HG03108 (cell line): ENCODE measurements at regions not wholly inside any gene's neighbourhood (a gene's known extent, or its start where the extent isn't known, plus 50 kb on each side); places are given as distances from the start of the nearest gene placed in this dataset.
"Not testable (repeated sequence)": the region's sequence is repeated elsewhere in the genome, so short reads cannot be mapped to it uniquely, and the experiment has no call there.

ENCODE experiments used
- ATAC-seq: cut with Tn5 transposase; IDR thresholded peaks from one replicate; pipeline ENCODE4 v1.9.1; 2021; ENCODE audit warnings: moderate library complexity; ENCODE audit not compliant: unreplicated experiment

DNA sequence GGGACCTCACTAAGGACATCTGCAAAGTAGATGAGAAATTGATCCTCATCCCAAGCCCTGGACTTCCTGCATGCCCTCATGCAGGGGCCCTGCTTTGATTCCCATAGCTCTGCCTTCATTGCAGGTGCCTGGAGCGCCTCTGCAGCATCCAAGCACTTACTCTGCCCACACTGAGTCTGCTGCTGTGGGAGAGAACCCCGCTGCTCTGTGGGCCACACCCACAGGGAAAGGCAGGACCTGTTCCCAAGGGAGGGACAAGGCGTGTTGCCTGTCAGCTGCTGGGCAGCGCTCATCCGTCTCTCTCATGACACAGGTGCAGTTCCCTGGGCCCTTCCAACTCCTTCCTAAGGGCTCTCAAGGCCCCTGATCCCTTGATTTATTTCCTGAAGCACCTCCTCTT is 266.8 kb upstream of the SMIM21 start:
- no peak for ATAC-seq

DNA sequence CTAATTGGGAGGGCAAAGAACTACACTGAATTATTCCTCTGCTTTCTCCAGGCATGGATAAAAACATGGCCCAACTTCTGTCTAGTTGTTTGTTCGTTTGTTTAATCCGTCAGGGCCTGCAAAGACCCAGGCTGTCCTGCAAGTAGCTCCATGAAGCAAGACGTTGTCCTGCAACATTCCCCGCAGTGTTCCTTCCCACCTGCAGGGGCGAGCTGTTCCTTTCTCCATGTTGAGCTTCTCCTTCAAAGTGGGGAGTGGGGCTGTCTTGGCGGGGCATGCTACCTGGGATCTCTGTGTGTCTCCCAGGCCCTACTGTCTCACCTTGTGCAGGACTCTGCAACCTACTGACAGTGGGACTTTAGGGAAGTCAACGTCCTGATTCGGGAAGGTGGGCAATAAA is 264.0 kb upstream of the SMIM21 start:
- ATAC-seq, result no peak

DNA sequence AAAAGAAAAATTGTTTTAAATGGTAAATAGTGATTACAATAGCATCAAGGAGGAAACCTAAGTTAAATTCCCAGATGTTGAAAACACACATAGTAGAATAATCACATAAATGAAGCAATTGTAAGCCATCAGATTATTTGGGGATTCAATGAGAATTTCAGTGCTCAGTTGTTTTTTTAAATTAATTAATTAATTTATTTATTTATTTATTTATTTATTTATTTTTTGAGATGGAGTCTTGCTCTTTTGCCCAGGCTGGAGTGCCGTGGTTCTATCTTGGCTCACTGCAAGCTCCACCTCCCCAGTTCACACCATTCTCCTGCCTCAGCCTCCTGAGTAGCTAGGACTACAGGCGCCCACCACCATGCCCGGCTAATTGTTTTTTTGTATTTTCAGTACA is 262.8 kb upstream of the SMIM21 start:
- not testable (repeated sequence) for ATAC-seq

DNA sequence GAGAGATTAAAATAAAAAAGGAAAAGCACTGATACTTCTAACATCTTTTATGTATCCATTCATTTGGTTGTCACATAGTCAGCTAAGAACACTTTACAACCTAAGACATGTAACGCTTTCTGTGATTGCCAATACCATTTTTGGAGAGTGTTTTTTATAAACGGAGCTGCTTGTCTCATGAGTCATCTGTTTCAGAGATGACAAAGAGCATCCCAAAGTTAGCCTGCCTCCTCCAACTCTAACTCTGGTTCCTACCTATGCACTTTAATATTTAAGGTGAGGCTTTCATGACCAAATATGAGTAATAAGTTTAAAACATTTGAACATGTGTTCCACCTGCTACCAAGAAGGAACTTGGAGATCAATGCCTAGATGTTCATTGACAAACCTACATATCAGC is 260.1 kb upstream of the SMIM21 start:
- no peak for ATAC-seq

DNA sequence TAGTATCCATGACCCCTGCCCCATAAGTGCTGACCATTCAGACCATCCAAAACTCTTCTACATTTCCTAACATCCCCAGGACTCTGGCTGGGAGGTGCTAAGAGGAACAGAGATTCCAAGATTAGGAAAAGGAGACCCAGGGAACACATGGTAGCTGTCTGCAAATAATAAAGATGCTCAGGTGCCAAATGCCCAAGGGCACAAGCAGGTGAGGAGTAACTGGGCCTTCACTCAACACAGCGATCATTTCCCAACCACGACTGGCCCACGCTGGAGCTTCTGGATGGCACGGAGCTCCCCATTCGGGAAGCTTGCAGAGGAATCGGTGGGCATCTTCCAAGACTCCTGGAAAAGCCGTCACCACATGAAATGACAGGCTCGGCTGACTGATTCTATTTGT is 255.9 kb upstream of the SMIM21 start:
- ATAC-seq, result no peak

DNA sequence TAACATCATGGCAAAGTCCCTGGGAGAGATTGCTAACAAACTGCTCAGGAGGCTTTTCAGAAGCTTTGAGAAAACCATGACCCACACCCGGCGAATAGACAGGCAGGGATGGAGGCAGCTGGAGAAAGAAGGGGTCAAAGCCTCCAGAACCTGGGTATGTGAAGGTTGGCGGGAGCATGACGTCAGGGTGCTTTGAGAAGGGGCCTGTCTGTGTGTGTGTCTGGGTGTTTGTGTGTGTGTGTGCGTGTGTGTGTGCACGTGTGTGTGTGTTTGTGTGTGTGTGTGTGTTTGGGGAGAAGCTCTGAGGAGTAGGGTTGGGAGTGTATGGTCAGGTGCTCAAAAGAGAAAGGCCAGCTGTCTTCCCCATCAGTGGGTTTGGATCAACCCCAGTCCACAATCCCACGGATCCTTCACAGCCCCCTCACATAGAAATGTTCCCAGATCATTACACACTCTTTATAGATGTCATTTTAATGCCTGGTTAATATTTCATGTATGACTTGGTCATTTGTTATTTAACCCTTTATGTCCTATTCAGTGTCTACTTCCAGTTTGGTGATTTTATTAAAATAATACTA is 254.1 kb upstream of the SMIM21 start:
- no peak for ATAC-seq

DNA sequence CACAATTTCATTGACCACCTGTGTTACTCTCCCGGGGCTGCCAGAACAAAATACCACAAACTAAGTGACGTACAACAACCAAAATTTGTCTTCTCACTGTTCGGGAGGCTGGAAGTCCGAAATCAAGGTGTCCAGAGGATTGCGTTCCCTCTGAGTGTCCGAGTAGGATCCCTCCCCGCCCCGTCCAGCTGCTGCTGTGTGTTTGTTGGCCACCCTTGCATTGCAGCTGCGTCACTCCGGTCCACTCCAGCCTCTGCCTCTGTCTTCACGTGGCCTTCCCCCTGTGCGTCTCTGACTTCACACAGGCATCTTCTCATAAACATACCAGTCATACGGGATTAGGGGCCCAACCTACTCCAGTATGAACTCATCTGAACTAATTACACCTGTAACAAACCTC is 251.8 kb upstream of the SMIM21 start:
- no peak for ATAC-seq

DNA sequence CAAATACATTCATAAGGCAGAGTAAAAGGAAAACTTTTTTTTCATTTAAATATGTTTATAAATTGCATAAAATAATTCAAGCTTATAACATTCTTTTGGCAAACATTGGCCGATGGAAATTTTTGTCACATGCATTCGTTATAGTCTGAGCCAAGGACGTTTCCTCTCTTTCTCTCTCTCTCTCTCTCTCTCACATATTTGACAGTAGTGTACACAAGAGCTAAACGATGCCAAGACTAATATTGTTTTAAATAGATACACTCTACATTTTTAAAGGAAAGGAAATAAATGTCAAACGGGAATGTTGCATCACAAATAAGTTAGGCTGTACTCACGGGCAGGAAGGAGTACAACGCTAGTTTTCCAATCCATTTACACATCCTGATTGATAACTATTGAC is 251.1 kb upstream of the SMIM21 start:
- ATAC-seq, result no peak

DNA sequence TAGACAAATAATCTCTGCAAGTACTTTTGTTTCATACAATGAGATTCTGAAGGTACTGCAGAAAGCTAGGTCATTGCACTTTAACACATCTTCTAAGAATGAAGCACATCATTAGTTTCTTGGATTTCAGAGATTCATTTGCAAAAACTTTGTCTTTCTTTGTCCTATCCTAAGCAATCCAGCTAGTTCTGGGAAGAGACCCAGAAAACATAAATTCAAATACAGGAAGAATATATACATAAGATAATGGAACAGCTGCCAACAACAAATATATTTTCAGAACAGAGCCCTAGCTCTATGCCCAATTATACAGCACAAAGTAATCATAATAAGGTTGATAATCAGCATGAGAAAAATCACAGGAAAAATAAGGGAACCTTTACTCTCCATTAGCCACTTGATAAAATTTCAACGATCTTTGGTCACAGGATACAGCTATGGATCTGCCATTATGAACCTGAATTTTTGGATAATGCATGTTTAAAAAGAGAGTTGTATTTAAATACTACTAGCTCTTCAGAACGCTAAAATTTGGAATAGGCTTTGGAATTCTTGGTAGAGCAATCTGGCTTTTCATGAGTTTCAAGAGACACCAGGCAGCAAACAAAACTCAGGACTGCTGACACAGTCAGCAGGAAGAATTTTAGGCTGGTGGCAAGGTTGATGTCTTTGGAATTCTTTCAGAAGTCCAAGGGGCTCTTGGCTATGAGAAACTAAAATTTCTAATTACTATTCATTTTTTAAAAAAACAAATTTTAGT is 250.4 kb upstream of the SMIM21 start:
- ATAC-seq, result no peak

DNA sequence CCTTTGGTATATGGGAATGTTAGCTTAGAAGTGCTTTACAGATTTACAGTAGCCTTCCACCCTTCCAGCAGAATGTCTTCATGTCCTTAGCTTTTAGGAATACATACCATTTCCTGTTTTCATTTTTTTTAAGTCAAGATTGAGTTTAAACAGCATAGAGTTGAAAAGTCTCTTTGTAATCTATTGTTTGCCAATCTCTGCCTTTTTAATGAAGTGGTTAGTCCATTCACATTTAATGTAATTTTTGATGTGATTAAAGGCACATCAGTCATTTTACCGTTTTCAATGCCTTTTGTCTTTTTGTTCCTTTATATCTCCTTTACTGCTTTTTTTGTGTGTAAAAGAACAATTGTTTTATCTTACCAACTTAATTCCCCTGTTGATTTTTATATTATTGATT is 233.4 kb upstream of the SMIM21 start:
- ATAC-seq, result no peak

DNA sequence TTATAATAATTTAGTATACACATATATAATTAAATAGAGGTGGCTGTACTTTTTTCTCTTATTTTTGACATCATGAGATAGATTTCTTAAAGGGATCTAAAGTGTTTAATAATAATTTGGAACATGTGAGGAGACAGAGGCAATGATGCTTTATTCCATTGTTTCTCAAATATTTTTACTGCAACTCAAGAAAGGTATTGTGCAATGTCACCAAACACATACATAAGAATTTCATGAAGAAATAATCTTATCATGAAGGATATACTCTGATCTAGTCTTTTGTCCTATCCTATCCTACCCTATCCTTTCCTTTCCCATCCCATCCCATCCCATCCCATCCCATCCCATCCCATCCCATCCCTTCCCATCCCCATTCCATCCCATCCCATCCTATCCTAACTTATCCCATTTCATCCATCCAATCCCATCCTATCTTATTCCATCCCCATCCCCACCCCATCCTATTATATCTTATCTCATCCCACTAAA is 232.1 kb upstream of the SMIM21 start:
- ATAC-seq, result no peak

DNA sequence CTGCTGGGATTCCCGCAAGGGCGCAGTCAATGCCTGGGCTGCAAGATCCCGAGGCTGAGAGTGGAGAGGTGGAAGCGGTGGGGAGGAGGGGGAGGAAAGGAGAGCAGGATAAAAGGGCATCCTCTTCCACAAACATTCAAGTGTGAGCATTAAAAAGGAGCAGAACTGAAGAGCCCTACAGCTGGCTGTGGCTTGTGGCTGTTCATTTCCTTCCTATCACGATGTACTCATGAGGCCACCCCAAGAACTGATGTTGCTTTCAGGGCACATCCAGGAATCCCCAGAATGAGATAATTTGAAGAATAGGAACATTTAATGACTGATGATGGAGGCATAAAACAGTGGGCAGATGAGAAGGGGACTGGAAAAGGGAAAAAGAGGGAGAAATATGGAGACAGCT is 230.8 kb upstream of the SMIM21 start:
- ATAC-seq, result no peak

DNA sequence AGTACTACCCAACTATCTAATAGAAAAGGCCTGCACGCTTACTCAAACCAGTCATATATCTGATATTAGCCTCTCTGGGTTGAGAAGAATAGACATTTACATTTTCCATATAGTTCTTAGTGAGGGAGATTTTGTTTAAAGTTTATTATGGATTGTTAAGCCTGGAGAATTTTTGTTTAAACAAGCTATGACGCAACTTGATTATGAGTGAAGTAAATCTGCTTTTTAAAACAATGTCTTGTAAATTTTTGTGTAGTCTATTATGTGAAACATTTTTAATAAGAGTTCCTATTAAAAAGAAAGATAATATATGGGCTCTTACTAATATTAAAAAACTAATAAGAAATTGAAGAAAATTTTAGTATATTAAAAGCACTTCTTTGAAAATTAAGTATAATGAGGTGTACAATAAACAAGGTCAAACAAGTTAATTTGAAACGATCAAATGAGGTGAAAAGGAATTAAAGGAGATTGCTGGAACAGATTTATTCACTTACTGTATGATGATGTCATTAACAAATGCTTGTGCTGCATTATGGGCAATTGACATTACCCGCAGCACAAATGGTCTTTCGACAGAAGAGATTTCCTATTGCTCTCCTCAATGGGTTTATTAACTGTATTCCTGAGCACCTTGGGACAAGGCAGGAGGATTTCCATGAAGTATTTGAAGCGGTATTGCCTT is 229.2 kb upstream of the SMIM21 start:
- no peak for ATAC-seq

DNA sequence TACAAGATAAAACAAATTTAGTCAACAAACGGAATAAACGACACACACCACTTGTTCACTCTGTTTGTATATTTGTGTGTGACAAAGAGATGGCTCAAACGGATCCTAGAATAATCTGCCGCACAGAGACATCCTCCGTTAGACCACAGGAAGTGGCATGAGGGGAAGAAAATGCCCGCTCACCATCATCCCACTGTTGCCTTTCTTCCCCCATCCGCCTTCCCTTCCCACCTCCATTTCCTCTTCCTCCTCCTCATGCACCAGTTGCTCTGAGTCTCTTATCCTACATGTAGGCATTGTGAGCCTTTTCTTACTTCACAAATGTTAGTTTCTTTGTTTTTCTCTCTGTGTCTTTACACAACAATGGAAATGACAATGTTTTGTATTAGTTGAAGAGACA is 228.5 kb upstream of the SMIM21 start:
- no peak for ATAC-seq

DNA sequence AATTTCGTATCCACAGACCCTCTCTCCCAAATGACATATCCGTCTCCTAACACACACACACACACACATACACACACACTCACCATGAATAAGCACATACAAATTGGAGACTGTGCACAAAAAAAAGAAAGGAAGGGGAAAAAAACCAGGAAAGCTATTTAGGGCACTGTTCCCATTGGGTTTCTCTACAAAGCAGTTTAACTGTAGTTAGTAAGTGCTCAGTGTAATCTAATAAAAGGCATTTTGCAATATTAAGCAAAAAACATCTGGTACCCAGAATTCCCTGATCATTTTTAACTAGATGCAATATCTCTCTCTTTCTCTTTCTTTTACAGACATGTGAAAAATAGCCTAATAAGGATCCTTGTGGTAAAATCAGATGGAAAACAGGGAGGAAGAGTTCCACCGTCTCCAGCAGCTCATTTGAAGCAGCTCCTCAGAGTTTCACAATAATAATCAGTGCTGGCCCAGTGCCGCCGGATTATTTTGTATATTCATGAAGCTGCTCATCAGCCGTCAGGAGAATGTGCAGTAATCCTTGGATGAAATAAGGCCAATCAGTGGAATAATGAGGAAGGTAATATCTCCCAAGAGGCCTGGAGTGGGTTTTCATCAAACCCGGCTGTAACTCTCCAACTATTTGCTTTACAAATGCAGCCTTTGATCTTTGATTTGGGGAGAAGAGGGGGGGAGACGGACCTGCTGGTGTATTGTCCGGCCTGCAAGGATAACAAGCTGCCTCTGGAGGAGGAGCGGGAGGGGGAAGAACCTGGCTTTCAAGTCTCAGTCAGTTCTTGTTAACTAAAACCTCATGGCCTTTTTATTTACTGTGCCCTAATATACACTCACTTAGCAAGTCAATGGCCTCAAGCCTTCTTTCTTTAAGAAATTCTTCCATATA is 227.6 kb upstream of the SMIM21 start:
- no peak for ATAC-seq

DNA sequence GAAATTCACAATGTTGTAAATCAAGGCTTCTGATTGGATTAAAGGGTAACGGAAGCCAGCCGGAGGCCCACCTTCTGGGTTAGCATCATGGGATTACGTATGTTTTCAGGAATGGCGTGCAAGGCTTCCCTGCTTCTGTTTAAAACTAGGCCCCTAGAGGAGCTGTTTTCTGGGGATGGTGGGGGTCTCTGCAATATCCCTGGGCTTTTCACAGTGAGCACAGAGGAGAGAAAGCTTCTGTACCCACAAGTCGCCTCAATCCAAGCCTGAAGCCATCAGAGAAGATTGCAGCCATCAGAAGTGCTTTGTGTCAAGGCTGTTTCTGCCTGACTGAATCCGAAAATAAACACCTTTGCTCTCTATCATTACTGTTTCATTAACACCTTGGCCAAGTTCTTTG is 226.9 kb upstream of the SMIM21 start:
- ATAC-seq, result no peak

DNA sequence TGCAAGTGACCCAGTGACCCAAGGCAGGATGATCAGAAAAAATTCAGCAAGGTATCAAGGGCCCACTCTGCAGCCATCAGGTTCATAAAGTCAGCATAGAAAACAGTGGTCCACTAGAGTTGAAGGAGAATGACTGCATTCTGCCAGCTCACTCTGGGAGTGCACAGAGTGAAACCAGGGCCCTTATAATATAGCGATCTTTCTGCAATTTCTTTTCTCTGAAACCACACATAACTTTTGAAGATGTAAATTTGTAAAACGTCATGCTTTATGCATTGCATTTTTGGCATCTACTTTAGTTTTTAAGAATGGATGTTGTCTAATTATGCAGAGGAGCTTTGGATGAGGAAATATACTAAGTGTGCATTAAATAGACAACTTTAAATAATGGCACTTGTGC is 225.0 kb upstream of the SMIM21 start:
- no peak for ATAC-seq

DNA sequence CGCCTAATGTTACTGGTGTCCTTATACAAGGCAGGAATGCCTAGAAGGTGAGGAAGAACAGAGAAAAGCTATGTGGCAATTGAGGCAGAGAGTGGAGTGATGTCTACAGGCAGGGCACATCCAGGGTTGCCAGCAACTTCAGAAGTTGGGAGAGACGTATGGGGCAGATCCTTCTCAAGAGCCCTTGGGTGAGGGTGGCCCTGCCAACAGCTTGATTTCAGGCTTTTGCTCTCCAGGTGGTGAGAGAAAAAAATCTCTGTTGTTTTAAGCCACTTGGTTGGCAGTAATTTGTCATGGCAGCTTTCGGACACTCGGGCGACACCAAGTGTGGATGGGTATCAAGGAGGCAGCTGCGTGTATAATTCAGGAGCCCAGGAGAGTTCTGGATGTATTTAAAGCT is 217.4 kb upstream of the SMIM21 start:
- ATAC-seq, result no peak

DNA sequence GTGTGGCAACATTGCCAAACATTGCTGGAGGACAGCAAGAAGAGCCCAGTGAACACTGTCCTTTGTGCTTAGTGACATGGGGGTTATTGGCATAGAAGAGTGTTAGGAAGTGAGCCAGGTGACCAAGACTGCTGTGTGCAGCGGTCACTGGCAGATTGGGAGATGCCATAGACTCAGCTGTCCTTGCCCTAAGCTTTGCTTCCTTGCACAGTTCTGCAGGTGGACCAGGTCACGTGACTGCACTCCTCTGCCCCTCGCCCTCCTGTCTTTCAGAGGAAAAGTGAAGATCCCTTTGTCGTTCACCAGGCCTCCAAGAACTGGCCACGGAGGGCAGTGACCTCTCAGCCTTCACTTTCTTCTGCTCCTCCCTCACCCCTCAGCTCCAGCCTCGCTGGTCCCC is 215.6 kb upstream of the SMIM21 start:
- ATAC-seq, result no peak

DNA sequence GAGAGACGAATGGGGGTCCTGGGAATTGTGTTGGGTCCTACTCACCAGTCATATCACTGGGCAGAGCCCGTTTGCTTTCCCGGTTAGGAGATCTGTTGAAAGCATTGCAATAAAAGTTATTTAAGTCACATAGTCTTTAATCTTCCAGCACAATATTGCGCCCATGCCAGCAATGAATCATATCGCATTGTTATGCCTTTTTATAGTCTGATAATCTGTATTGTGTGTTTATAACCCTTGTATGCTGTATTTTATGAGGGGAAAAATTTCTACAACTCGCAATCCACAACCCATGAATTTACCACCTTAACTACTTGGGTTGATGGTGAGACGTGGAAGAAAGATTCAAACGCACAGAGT is 211.9 kb upstream of the SMIM21 start:
- no peak for ATAC-seq

DNA sequence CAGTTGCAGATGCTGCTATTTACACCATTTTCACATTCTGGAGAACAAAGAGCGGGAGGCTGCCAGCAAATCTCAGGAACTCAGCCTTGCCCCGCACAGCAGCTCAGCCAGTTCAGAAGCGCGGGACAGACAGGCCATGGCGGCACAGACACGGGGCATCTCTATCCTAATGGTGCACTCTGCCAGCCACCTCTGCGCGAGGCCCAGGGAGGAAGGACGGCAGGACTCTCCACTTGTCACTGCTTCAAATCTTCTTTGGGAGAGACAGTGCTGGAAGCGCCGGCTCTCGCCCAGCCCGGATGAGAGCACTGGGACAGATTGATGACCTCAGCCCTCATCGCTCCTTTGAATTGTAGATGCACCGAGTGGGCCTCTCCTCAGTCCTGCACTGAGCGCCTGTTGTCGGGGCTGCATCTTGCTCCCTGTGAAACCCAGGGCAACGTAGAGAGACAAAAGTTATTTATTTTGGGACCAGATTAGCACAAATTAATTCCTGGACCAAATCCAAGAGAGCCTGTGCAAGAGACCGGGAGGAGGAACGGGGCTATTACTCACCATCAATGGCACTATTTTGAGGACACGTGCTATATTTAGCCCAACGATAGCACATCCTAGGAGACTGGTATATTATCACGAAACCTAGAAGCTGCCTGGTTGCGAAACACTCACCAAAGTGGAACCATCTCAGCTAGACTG is 211.4 kb upstream of the SMIM21 start:
- no peak for ATAC-seq
